SK-N-SH (cell line): ENCODE measurements at regions not wholly inside any gene's neighbourhood (a gene's known extent, or its start where the extent isn't known, plus 50 kb on each side); places are given as distances from the start of the nearest gene placed in this dataset.

Experiments used
- CTCF ChIA-PET: fragments of 300-600, 350-600 bp; formaldehyde crosslinking; extraction: SDS; loops from one replicate; lab custom pipeline; 2021; lab: Yijun Ruan, JAX
- POLR2A ChIA-PET: fragments of 350-600 bp; sonication (Branson Sonifier 250); formaldehyde crosslinking; extraction: SDS; loops from one replicate; lab custom pipeline; 2020; ENCODE audit warnings: antibody characterized with exemption, inconsistent platforms; lab: Yijun Ruan, JAX
- DNase-seq: peaks from one replicate; pipeline ENCODE4 v3.0.0; 2012
- H2AFZ ChIP-seq: fragments of 200-600 bp; sonication (generic); 2 replicates; pipeline ENCODE4 v1.8.1; 2016; ENCODE audit warnings: antibody characterized with exemption, mild to moderate bottlenecking, low read depth
- H3F3A ChIP-seq: fragments of 200-600 bp; sonication (generic); replicated peaks from 2 replicates; pipeline ENCODE3; 2016; ENCODE audit warnings: antibody characterized with exemption, mild to moderate bottlenecking; ENCODE audit not compliant: insufficient read depth
- H3K27ac ChIP-seq, 2 experiments: fragments of 200-500 bp in 1 of 2; fragments of 200-600 bp in 1 of 2; sonication (Bioruptor generic) in 1 of 2; sonication (generic), shearing (Covaris generic) in 1 of 2; 2 replicates each; pipeline versions ENCODE4 v1.5.1 to v1.6.1; 2014 to 2016; ENCODE audit warnings: low read depth in 2 of 2, inconsistent platforms in 1 of 2, low read length in 1 of 2, mild to moderate bottlenecking in 1 of 2, mixed read lengths in 1 of 2
- H3K27me3 ChIP-seq: fragments of 200-600 bp; sonication (generic), shearing (Covaris generic); 2 replicates; pipeline ENCODE4 v1.6.1; 2016; ENCODE audit warnings: mixed run types; ENCODE audit not compliant: insufficient read depth
- H3K36me3 ChIP-seq, 2 experiments: fragments of 200-500 bp in 1 of 2; fragments of 200-600 bp in 1 of 2; sonication (Bioruptor generic) in 1 of 2; sonication (generic) in 1 of 2; replicated peaks in 1 of 2; 2 replicates each; pipeline versions ENCODE3 to v1.5.1; 2014 to 2016; ENCODE audit warnings: low read length in 1 of 2, mild to moderate bottlenecking in 1 of 2; ENCODE audit not compliant: insufficient read depth in 2 of 2, control insufficient read depth in 1 of 2
- H3K4me1 ChIP-seq, 2 experiments: fragments of 200-500 bp in 1 of 2; fragments of 200-600 bp in 1 of 2; sonication (Bioruptor generic) in 1 of 2; sonication (generic), shearing (Covaris generic) in 1 of 2; 2 replicates each; pipeline versions ENCODE4 v1.5.1 to v1.6.1; 2014 to 2016; ENCODE audit warnings: low read depth in 1 of 2, low read length in 1 of 2, mixed run types in 1 of 2; ENCODE audit not compliant: insufficient read depth in 2 of 2, control insufficient read depth in 1 of 2
- H3K4me2 ChIP-seq: fragments of 200-600 bp; sonication (generic), shearing (Covaris generic); 2 replicates; pipeline ENCODE4 v1.6.1; 2017; ENCODE audit warnings: mixed run types
- H3K4me3 ChIP-seq, 2 experiments: fragments of 200-500 bp in 1 of 2; fragments of 200-600 bp in 1 of 2; sonication (Bioruptor generic) in 1 of 2; sonication (generic), shearing (Covaris generic) in 1 of 2; 2 replicates each; pipeline versions ENCODE4 v1.5.1 to v1.8.1; 2014 to 2016; ENCODE audit warnings: low read depth in 2 of 2, inconsistent platforms in 1 of 2, low read length in 1 of 2, mild to moderate bottlenecking in 1 of 2, mixed read lengths in 1 of 2, moderate library complexity in 1 of 2
- H3K79me2 ChIP-seq: fragments of 200-600 bp; sonication (generic); 2 replicates; pipeline ENCODE4 v1.8.1; 2017; ENCODE audit warnings: mild to moderate bottlenecking; ENCODE audit not compliant: insufficient read depth
- H3K9ac ChIP-seq: fragments of 200-600 bp; sonication (generic); 2 replicates; pipeline ENCODE4 v1.6.1; 2017; ENCODE audit warnings: mixed run types
- H3K9me2 ChIP-seq: fragments of 200-600 bp; sonication (generic); 2 replicates; pipeline ENCODE4 v1.6.1; 2017; ENCODE audit warnings: mixed run types
- H3K9me3 ChIP-seq: fragments of 200-600 bp; sonication (generic); 2 replicates; pipeline ENCODE4 v1.6.1; 2017; ENCODE audit warnings: mixed run types, mild to moderate bottlenecking, moderate library complexity
- H4K20me1 ChIP-seq: fragments of 200-600 bp; sonication (generic); 2 replicates; pipeline ENCODE4 v1.6.1; 2017; ENCODE audit warnings: mild to moderate bottlenecking, mixed run types; ENCODE audit not compliant: insufficient read depth
- EP300 ChIP-seq, 2 experiments: IDR thresholded peaks; 2 replicates each; pipeline versions ENCODE4 v1.4.0 to v1.6.1; 2012; ENCODE audit warnings: borderline replicate concordance in 1 of 2, low read depth in 1 of 2, low read length in 1 of 2
- FOSL2 ChIP-seq: IDR thresholded peaks from 2 replicates; pipeline ENCODE4 v1.4.0; 2012; ENCODE audit warnings: low read depth, mild to moderate bottlenecking, moderate library complexity, borderline replicate concordance
- GABPA ChIP-seq: IDR thresholded peaks from 2 replicates; pipeline ENCODE4 v1.4.0; 2012; ENCODE audit warnings: low read depth, mild to moderate bottlenecking
- JUND ChIP-seq: IDR thresholded peaks from 2 replicates; pipeline ENCODE4 v1.4.0; 2012
- MXI1 ChIP-seq: IDR thresholded peaks from 2 replicates; pipeline ENCODE4 v1.6.1; 2012; ENCODE audit warnings: mild to moderate bottlenecking, low read depth, low read length, improper control_type of control experiment
- NFIC ChIP-seq: IDR thresholded peaks from 2 replicates; pipeline ENCODE4 v1.4.0; 2012; ENCODE audit warnings: borderline replicate concordance
- NRF1 ChIP-seq: IDR thresholded peaks from 2 replicates; pipeline ENCODE4 v1.6.1; 2012; ENCODE audit warnings: low read depth, mild to moderate bottlenecking, low read length
- RCOR1 ChIP-seq: fragments of 150-350 bp; IDR thresholded peaks from 2 replicates; pipeline ENCODE4 v1.6.1; 2017; ENCODE audit warnings: antibody characterized with exemption, low read length
- RXRA ChIP-seq: IDR thresholded peaks from 2 replicates; pipeline ENCODE4 v1.4.0; 2012; ENCODE audit warnings: low read depth, mild to moderate bottlenecking, borderline replicate concordance
- TAF1 ChIP-seq: IDR thresholded peaks from 2 replicates; pipeline ENCODE4 v1.6.1; 2012; ENCODE audit warnings: low read depth, mild to moderate bottlenecking, low read length, moderate library complexity, borderline replicate concordance
- TEAD4 ChIP-seq: IDR thresholded peaks from 2 replicates; pipeline ENCODE4 v1.4.0; 2012; ENCODE audit warnings: mild to moderate bottlenecking, borderline replicate concordance; ENCODE audit not compliant: insufficient read depth
- YY1 ChIP-seq: IDR thresholded peaks from 2 replicates; pipeline ENCODE4 v1.4.0; 2012; ENCODE audit warnings: low read depth, mild to moderate bottlenecking
- WGBS: methylation state at CpG from one replicate; pipeline ENCODE4 v1.1.6; 2017; ENCODE audit warnings: low lambda C conversion rate; 5-methylcytosine and 5-hydroxymethylcytosine counted together
- TF ChIP-seq, protein P1 (sequence below): fragments of 150-350 bp; IDR thresholded peaks from 2 replicates; pipeline ENCODE4 v1.6.1; 2017; ENCODE audit warnings: antibody characterized with exemption, low read length, low read depth, borderline replicate concordance
- TF ChIP-seq, protein P2 (sequence below): IDR thresholded peaks from 2 replicates; pipeline ENCODE4 v1.6.1; 2012; ENCODE audit warnings: mild to moderate bottlenecking, low read depth, low read length, moderate library complexity
- TF ChIP-seq, protein P3 (sequence below): fragments of 200-600 bp; sonication (generic); IDR thresholded peaks from 2 replicates; pipeline ENCODE4 v1.6.1; 2017; ENCODE audit warnings: antibody characterized with exemption, mild to moderate bottlenecking, moderate library complexity

DNA sequence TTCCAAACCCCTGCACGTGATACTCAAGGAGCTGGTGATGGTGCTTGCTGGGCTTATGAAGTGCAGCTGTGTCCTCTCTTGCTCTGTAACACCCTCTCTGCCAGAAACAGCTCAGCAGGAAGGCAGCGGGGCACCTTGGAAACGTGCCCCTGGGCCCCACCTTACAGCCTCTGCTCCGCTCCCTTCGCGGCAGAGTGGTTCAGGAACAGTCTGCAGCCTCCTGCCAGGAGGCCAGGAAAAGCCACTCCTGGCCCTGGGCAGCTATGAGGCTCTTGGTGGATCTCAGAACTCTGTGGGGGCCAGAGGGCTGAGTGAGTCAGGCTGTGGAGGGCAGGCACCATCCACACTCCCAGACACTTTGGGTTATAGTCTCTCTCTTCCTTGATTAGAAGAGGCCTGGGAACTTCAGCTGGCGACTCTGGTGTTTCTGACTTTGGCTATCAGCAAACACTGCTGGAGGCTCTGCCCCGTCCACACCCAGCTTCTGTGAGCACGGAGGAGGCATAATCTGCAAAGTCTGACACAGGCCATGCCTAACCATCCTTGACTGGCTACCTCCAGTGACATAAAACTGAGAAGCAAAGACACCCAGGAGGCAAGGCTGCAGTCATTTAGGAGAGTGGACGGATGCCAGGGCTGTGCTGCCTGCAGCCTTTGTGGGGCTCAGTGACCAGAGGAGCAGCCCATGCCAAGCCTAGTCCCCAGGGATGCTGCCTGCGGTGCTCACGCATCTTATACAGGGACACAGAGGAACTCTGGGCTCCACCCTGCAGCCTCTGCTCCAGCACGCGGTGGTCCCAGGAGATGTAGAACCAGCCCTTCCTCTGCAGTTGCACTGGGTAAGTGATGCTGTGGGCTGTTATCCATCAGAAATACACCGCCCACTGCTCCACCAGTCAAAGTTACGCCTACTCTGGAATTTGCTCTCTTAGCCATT is 65.3 kb downstream of the METRNL start:
- POLR2A ChIA-PET = no interaction called here
- no peak overlapping the region for H3K4me2 ChIP-seq
- H3K36me3 ChIP-seq = no peaks in the 10 kb centered on the region
- H4K20me1 ChIP-seq = no peaks in the 10 kb centered on the region
- 44% methylated on average over 14 of the region's 16 CpGs for WGBS
- H3K9ac ChIP-seq = no peak overlapping the region
- no peak for TF ChIP-seq RXRA
- no peak for TF ChIP-seq MXI1
- TF ChIP-seq TAF1 = no peak
- TF ChIP-seq, protein P1, sequence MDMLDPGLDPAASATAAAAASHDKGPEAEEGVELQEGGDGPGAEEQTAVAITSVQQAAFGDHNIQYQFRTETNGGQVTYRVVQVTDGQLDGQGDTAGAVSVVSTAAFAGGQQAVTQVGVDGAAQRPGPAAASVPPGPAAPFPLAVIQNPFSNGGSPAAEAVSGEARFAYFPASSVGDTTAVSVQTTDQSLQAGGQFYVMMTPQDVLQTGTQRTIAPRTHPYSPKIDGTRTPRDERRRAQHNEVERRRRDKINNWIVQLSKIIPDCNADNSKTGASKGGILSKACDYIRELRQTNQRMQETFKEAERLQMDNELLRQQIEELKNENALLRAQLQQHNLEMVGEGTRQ = no peak
- no peak for TF ChIP-seq NRF1
- no peak for TF ChIP-seq JUND
- TF ChIP-seq, protein P2, sequence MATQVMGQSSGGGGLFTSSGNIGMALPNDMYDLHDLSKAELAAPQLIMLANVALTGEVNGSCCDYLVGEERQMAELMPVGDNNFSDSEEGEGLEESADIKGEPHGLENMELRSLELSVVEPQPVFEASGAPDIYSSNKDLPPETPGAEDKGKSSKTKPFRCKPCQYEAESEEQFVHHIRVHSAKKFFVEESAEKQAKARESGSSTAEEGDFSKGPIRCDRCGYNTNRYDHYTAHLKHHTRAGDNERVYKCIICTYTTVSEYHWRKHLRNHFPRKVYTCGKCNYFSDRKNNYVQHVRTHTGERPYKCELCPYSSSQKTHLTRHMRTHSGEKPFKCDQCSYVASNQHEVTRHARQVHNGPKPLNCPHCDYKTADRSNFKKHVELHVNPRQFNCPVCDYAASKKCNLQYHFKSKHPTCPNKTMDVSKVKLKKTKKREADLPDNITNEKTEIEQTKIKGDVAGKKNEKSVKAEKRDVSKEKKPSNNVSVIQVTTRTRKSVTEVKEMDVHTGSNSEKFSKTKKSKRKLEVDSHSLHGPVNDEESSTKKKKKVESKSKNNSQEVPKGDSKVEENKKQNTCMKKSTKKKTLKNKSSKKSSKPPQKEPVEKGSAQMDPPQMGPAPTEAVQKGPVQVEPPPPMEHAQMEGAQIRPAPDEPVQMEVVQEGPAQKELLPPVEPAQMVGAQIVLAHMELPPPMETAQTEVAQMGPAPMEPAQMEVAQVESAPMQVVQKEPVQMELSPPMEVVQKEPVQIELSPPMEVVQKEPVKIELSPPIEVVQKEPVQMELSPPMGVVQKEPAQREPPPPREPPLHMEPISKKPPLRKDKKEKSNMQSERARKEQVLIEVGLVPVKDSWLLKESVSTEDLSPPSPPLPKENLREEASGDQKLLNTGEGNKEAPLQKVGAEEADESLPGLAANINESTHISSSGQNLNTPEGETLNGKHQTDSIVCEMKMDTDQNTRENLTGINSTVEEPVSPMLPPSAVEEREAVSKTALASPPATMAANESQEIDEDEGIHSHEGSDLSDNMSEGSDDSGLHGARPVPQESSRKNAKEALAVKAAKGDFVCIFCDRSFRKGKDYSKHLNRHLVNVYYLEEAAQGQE = no peak
- no peak for TF ChIP-seq FOSL2
- no peak for TF ChIP-seq EP300 (IDR thresholded peaks at IDR 0.05; ENCODE audit: borderline replicate concordance in 1 of 2, low read depth in 1 of 2, low read length in 1 of 2)
- TF ChIP-seq, protein P3, sequence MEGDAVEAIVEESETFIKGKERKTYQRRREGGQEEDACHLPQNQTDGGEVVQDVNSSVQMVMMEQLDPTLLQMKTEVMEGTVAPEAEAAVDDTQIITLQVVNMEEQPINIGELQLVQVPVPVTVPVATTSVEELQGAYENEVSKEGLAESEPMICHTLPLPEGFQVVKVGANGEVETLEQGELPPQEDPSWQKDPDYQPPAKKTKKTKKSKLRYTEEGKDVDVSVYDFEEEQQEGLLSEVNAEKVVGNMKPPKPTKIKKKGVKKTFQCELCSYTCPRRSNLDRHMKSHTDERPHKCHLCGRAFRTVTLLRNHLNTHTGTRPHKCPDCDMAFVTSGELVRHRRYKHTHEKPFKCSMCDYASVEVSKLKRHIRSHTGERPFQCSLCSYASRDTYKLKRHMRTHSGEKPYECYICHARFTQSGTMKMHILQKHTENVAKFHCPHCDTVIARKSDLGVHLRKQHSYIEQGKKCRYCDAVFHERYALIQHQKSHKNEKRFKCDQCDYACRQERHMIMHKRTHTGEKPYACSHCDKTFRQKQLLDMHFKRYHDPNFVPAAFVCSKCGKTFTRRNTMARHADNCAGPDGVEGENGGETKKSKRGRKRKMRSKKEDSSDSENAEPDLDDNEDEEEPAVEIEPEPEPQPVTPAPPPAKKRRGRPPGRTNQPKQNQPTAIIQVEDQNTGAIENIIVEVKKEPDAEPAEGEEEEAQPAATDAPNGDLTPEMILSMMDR = no peak
- TF ChIP-seq YY1 = no peak
- no peak for TF ChIP-seq TEAD4
- TF ChIP-seq RCOR1 = no peak
- TF ChIP-seq GABPA = no peak
- no peak for TF ChIP-seq NFIC
- H3K27me3 ChIP-seq = peaks cover 9% of the 10 kb centered on the region
- no peak for DNase-seq
- no peaks in the 10 kb centered on the region for H3F3A ChIP-seq
- CTCF ChIA-PET = interaction anchor here (1.0 to 1.8 kb wide), 3 partner anchors 19 to 268 kb away, joined by 3 to 5 read pairs (median 3); no protein-coding TSS in a partner anchor
- H2AFZ ChIP-seq = no peak overlapping the region
- no peaks in the 10 kb centered on the region for H3K79me2 ChIP-seq
- no peaks in the 10 kb centered on the region for H3K9me2 ChIP-seq
- no peak overlapping the region for H3K4me3 ChIP-seq
- peaks cover 12% of the 10 kb centered on the region for H3K9me3 ChIP-seq
- peaks cover 0 to 17% of the 10 kb centered on the region in 2 experiments; a peak in 1 of 4 replicates for H3K4me1 ChIP-seq
- H3K27ac ChIP-seq = no peak overlapping the region
